Urinary bladder (tissue), 3 donors: ENCODE measurements at regions not wholly inside any gene's neighbourhood (a gene's known extent, or its start where the extent isn't known, plus 50 kb on each side); places are given as distances from the start of the nearest gene placed in this dataset.

Experiments
- DNase-seq: peaks from one replicate; pipeline ENCODE4 v3.0.0-alpha.2; 2015; ENCODE audit errors: extremely low spot score
- H3K27ac ChIP-seq: one replicate; pipeline ENCODE4 v1.5.1; 2013; ENCODE audit warnings: low read depth, mild to moderate bottlenecking, moderate library complexity
- H3K36me3 ChIP-seq: one replicate; pipeline ENCODE4 v1.6.1; 2013; ENCODE audit warnings: mild to moderate bottlenecking, moderate library complexity; ENCODE audit not compliant: insufficient read depth
- H3K4me1 ChIP-seq: one replicate; pipeline ENCODE4 v1.6.1; 2013; ENCODE audit warnings: mild to moderate bottlenecking, moderate library complexity; ENCODE audit not compliant: insufficient read depth
- H3K4me3 ChIP-seq: one replicate; pipeline ENCODE4 v1.5.1; 2013; ENCODE audit warnings: low read depth, low read length
- WGBS: extraction: QIAGEN DNeasy Blood & Tissue Kit; methylation state at CpG from one replicate; pipeline ENCODE4 v1.1.7; 2013; 5-methylcytosine and 5-hydroxymethylcytosine counted together
- donor health status: healthy with polysubstance abuse.
- donor health status: healthy.

GRCh38 chr4:173590697-173591096 is 60.7 kb upstream of the HAND2 start:
- no peak for DNase-seq
- H3K27ac ChIP-seq = no peak overlapping the region
- H3K4me1 ChIP-seq = no peaks in the 10 kb centered on the region
- 91% methylated on average over 4 of the region's 4 CpGs for WGBS
- H3K36me3 ChIP-seq = peaks cover 1% of the 10 kb centered on the region
- H3K4me3 ChIP-seq = no peak overlapping the region

GRCh38 chr4:173585876-173586572 is 56.0 kb upstream of the HAND2 start:
- DNase-seq = no peak
- Histone ChIP-seq H3K4me1 (no peaks in the 10 kb centered on the region), H3K36me3 (no peaks in the 10 kb centered on the region), H3K27ac (no peak overlapping the region), H3K4me3 (no peak overlapping the region)
- 57% methylated on average over 9 of the region's 9 CpGs for WGBS

- Histone ChIP-seq H3K36me3 (no peaks in the 10 kb centered on the region), H3K4me1 (no peaks in the 10 kb centered on the region), H3K27ac (no peak overlapping the region), H3K4me3 (no peak overlapping the region)
- no peak for DNase-seq
- WGBS = 77% methylated on average over 4 of the region's 4 CpGs
These were observed 54.5 kb upstream of the HAND2 start for GRCh38 chr4:173584506-173584905.
